Medulla oblongata (tissue), 1 donor: ENCODE measurements at regions not wholly inside any gene's neighbourhood (a gene's known extent, or its start where the extent isn't known, plus 50 kb on each side); places are given as distances from the start of the nearest gene placed in this dataset.
"Not testable (repeated sequence)": the region's sequence is repeated elsewhere in the genome, so short reads cannot be mapped to it uniquely, and the experiment has no call there.

Experiments
- DNase-seq: peaks from one replicate; pipeline ENCODE4 v3.0.0-alpha.2; 2015; ENCODE audit errors: extremely low spot score

DNA sequence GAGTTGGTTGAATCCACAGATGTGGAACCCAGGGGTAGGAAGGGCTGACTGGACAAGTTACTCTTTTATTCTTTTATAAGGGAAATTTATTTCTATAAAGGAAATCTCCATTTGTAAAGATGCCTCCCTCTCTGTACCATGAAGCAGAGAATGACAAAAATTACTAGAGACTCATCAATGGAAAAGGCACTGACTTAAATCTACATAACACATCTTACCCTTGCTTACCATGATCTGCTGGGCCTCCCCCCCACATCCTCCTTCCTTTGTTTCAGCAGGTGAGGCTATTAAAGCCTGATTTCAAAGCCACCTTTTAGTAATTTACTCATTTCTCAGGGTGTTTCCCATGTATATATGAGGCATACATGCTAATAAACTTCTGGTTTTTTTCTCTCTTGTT, 130.2 kb upstream of the HDDC2 start:
- DNase-seq, result no peak

DNA sequence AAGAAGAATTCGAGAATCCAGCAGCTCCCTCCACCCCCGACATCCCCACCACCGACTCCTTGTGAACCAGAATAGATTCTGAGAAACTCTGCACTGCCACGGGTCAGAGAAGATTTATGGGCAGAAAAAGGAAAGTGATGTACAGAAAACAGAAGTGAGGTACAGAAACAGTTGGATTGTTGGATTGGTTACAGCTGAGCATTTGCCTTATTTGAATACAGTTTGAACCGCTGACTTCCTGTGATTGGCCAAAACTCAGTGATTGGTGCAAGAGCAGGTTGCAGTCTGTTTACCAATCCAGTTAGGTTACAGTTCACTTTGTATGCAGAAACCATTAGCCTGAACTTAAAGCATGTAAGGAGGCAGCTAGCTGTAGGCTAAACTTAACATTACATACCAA, 131.2 kb upstream of the HDDC2 start:
- DNase-seq, result no peak

DNA sequence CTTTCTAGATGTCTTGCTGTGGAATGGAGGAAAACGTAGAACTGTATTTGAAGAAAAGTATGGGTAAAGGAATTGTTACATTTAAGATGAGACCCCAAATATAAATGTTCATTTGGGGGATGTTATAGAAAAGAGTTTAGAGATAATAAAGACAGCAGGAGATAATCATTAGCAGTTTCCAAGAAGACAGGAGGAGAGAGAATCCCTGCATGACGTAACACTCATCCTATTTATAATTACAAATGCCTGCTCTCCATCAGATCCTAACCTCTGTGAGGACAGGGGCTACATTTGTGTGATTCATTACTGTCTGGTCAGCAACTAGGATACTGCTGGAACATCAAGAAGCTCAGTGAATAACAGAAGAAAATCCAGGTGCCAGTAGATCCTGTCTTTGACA, 133.0 kb upstream of the HDDC2 start:
- DNase-seq, result no peak

DNA sequence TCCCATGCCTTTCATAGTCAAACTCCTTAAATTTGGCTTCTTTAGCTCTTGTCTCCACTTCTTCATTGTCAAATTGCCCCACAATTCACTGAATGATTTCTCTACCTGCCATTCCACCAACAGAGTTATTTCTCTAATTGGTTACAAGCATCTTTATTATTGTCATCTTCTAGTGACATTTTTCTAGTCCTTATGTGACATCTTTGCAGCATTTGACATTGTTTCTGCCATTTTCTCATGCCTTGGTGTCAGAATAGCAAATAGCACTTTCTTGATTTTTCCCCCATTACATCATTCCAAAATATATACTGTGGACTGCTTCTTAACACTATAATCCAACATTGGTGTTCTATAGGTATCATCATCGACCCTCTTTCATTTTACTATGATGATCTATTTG, 137.7 kb upstream of the HDDC2 start:
- DNase-seq, result no peak

DNA sequence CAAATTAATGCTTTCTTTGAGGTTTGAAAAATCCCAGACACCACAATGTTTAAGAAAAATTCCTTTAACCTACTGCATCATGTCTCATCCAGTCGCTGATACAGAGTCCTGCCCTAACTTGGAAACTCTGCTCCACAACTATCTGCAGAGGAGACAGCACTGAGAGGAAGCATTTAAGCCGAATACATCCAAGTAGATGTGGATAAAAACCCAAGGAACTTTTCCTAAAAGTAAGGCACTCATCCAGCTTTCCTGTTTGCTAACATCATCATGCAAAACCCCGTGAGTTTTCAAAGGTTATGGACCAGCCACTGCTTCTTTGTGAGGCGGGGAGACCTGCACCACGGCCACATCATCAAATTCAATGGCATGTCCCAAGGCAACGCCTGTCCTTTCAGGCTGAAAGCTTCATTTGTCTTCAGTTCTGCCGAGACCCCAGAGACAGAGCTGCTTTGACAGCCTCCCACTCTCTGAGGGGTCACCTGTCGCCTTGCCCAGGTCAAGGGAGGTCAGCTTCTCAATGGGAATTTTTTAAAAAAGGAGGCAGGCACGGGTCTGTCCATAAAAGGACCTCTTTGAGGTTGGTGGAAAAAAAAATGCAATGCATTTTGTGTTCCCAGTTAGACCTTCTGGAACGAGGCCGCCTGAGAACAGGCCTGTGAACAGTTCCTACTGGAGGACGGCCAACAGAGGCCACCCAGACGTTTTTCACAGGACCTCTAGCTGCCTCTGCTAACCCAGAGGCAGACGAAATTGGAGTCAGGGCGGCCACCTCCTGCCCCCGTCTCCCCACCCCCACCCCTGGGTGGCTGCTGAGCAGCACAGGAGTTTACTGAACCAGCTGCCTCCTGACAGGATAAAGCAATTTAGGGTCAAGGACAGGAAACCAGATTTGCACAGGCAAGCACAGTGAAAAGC, 142.5 kb upstream of the HDDC2 start:
- DNase-seq, result peak; percentile 31

DNA sequence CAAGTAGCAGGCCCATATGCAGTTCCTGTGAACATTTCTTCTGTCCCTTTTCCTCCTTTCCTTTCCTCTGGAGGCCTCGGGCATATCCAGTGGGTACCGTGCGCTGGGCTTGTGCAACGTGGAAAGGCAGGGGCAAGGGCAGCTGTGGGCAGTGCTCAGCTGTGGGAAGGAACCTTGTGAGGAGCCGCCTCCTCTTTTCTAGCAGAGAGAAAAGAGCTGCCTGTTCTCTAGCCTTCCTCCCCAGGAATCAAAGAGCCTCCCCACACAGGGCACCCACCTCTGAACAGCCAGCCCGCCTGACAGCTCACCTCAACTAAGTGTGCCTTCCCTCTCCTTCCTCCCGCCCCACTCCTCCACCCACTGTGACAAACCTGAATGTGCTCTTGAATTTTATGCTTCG, 143.3 kb upstream of the HDDC2 start:
- no peak for DNase-seq

DNA sequence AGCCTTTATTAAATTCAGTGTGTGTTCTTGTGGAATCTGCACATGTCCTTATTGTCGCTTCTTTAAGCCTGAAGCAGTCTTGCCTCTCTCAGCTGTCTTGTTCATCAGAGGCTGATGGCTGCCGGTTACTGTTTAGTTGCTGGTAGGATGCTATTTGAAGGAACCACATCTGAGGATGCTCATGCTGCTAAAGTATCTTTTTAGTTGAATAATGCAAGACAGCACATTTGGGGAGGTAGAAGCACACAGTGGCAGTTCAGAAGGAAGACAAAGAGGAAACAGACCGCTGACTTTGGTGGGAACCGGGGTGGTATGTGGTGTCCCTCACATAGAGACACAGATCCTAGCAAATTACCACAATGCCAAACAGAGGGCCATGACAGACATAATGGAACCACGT, 144.2 kb upstream of the HDDC2 start:
- no peak for DNase-seq

DNA sequence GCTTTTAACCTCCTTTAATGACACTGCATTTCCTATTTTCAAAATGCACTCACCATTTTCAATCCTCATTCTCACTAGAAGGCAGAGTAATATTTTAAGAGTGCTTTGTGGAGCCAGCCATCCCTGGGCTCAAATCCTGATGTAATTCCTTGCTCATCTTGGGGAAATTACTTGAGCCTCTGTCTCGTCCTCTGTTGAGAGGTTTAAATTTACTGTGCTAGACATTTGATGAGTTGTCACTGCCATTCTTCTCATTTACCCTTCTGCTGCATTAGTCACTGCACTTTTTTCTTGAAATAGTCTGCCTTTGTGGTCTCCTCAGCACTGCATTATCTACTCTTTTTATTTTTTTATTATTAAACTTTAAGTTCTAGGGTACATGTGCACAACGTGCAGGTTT, 150.0 kb upstream of the HDDC2 start:
- no peak for DNase-seq

DNA sequence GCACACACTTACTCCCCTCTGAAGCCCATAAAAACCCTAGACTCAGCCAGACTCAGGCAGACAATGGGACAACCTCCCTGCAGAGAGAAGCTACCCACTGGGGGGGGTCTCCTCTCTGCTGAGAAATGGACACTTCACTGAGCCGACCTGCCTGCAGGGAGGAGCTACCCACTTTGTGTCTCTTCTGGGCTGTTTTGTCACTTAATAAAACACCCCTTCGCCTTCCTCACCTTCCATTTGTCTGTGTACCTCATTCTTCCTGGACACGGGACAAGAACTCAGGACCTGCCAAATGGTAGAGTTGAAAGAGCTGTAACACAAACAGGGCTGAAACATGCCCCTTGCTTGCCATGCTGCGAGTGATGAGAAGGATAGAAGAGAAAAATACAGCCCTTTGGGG, 151.7 kb upstream of the HDDC2 start:
- no peak for DNase-seq

DNA sequence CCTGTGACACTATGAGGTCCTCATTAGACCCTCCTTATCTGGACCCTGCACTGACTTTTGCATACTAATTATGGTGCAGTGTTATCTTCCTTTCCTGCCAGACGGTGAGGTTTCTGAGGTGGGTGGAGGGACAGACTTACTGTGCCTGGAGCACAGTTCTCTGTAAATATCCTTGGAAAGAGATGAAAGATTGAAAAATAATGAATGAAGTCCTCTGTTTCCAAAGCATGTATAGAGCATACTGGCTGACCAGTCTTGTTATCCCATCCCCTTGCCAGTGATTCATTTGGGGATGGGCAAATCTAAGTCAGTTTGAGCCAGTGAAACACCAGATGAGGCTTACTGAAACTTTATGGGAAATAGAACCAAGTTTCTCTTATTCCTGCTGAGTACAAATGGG, 152.6 kb upstream of the HDDC2 start:
- DNase-seq, result no peak

DNA sequence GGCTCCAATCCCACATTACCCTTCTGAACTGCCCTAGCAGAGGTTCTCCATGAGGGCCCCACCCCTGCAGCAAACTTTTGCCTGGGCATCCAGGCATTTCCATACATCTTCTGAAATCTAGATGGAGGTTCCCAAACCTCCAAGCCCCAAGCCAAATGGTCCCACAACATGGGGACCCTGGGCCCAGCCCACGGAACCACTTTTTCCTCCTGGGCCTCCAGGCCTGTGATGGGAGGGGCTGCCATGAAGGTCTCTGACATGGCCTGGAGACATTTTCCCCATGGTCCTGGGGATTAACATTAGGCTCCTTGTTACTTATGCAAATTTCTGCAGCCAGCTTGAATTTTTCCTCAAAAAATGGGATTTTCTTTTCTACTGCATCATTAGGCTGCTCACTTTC, 156.7 kb upstream of the HDDC2 start:
- not testable (repeated sequence) for DNase-seq

DNA sequence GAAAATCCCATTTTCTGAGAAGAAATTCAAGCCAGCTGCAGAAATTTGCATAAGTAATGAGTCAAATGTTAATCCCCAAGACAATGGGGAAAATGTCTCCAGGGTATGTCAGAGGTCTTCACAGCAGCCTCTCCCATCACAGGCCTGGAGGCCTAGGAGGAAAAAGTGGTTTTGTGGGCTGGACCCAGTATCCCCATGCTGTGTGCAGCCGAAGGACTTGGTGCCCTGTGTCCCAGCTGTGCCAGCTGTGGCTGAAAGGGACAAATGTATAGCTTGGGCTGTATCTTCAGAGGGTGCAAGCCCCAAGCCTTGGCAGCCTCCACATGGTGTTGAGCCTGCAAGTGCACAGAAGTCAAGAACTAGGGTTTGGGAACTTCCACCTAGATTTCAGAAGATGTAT, 163.6 kb upstream of the HDDC2 start:
- DNase-seq, result not testable (repeated sequence)

DNA sequence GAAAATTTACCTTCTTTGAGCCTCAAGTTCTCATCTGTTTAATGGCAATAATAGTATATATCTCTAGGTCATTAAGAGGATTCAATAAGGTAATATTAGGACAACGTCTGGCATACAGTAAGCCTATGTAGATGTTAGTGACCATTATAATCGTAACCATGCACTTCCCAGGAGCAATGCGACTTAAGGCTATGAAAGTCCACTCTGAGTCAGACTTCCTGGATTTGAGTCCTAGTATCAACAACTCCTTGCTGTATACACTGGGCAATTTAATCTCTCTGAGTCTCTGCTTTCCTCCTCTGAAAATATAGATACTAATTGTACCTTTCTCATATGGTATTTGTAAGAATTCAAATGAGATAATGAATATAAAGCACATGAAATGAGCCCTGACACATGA, 168.1 kb upstream of the HDDC2 start:
- no peak for DNase-seq

DNA sequence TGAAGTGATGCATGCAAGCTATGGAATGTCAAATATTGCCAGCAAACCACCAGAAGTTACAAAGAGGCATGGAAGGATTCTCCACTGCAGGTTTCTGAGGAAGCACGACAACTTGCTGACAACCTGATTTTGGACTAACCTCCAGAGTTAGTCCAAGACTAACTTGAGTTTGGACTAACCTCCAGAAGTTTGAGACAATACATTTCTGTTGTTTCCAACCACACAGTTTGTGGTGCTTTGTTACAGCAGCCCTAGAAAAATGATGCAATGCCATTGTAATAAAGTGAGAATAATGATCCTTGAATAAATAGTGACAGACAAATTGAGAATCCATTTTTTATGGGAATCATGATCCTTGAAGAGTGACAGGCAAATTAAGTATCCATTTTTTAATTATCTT, 169.9 kb upstream of the HDDC2 start:
- no peak for DNase-seq

DNA sequence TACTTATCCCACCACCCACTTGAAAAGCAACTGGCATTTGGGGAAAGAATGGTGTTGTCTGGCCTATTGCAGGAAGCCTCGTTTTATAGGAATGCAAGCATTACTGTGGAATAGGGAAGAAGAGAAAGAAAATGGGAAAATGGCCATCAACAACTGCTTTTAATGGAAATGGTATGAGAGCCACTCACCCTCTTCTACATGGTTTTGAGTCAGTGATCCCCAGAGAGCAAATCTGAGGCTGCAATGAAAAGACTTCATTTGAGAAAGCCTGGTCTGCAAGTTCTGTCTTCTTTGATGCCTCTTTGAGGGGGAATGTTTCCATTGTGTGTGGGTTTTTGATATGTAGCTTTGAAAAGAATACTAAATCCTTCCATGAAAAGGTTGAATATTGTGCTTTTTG, 172.3 kb upstream of the HDDC2 start:
- DNase-seq, result no peak

DNA sequence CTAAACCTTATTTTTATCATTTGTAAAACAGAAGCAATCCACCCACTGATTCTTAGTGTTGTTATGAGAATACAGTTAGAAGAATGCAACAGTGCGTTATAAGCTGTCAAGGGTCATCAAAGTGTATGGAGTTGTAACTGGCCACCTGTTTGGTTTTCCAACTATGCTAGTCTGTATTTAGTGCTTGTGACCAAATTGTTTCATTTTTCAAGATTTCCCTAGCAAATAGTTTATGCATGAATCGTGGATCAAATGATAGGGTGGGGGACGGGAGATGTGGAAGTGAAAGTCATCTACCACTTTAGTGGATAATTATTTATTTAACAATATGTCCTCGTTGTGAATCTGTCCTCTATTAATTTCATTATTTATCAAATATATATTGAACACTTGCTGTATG, 175.4 kb upstream of the HDDC2 start:
- DNase-seq, result no peak

DNA sequence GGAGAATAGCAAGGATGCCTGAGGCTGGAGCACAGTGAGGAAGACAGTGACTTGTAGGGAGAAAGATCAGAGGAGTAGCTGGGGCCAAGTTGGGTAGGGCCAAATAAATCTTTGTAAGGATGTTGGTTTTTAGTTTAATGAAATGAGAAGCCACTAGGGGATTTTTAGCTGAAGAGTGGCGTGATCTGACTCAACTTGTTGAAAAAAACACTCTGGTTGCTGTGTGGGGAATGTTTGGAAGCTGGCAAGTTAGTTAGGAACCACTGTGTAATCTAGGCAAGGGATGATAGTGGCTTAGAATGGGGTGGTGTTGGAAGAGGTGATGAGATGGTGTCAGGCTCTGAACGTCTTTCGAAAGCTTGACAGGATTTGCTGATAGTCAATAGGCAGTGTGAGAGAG, 176.1 kb upstream of the HDDC2 start:
- DNase-seq, result no peak

DNA sequence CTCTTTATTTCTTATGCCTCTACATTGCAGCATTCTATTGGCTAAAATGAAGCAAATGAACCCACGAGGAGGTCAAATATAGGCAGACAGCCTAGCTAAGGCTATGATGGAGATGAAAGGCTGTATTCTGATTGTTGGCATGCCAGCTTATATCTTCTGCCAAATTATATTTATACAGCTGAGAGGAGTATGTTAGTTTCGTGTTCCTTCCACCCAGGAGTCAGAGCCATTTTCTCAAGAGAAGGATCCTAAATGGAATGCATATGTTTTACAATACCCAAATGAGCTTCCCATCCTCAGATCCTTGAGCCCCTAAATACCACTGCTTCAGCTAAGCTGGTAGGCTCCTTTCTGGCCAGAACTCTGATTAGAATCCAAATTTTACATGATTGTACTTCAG, 178.4 kb upstream of the HDDC2 start:
- DNase-seq, result no peak

DNA sequence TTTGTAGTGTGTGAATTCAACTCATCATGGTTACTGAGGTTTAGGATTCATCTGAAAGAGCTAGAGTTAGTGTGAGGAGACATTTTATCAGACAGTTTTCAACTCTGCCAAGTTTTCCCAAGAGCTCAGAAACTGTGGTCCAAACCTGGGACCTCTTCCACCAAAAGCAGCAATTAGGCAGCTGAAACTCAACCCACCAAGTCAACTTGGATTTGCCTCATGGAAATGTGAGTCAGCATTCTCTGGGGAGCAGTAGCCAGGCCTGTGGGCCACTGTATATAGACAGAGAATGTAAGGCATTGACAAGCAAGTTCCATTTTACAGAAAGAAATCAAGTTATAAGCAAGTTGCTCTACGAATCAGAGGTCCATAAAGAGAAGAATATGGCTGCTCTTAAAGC, 178.8 kb upstream of the HDDC2 start:
- DNase-seq, result no peak

DNA sequence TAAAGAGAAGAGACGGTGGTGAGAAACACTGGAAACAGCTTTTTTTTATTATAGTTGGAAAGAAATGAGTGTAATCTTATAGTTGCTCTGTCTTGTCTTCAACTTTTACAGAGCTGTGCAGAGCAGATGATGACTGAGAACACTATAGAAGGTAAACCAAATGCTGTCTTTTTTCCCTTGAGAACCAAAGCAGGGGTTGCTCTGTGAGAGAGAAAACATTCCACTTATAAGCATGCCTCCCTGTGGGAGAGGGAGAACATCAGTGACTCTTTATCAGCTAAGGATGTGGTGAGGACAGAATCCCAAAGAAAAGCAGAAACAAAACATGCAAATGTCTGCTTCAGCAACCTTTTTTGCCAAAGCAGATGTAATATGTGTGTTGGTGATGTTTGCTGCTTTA, 179.3 kb upstream of the HDDC2 start:
- no peak for DNase-seq

DNA sequence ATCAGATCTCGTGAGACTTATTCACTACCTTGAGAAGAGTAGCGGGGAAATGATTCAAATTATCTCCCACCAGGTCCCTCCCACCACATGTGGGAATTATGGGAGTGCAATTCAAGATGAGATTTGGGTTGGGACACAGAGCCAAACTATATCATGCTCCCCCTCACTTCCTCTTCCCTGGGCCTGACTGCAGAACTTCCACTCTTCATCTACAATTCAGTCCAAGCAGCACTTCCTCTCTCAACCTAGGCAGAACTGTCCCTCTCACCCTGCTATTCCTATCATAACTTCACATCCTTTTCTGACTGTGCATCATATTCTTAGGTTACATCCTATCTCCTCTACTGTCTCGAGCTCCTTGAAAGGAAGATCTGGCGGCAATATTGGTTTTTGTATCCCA, 184.0 kb upstream of the HDDC2 start:
- DNase-seq, result no peak

DNA sequence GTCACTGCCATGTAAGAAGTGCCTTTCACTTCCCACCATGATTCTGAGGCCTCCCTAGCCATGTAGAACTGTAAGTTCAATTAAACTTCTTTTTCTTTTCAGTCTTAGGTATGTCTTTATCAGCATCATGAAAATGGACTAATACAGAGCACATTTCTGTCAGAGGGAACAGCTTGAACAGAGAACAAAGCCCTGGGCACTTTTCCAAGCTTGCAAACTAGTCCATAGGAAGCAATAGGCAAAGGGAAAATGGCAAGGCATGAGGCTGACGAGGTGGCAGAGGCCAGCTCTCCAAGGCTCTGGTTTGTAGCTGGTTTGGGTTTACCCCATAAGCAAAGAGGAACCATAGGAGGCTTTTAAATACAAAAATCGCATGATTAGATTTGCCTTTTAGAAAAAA, 185.1 kb upstream of the HDDC2 start:
- DNase-seq, result peak; percentile 18

DNA sequence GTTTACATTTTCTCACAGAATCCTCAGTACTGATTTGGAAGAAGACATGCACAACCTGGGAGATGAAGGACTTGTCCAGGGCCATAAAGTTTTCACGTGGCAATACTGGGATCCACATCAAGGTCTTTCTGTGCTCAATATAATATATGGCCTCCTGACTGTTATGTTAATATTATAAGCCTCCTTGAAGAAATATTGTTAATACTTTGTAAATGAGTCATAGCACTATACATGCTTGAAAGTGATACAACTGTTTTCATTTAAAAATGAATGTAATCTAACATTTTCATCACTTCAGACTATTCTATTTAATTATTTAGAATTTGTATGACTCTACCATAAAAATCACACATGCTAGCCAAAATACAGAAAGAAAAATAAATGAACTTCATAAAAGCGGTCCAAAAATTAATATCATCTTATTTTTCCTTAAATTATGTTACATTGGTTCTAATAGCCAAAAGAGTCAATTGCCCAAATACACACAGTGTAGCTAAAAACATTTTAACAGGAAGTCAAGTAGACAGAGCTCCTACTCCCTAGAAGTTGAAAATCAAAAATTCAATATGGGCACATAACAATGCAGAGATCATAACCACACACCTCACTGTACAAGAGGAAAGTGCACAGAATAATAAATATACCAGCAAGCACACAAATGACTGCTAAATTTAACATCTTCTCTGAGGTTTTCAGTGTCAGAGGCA, 188.0 kb upstream of the HDDC2 start:
- DNase-seq, result no peak
